ENCODE measurements at regions not wholly inside any gene's neighbourhood (a gene's known extent, or its start where the extent isn't known, plus 50 kb on each side); places are given as distances from the start of the nearest gene placed in this dataset.

DNA sequence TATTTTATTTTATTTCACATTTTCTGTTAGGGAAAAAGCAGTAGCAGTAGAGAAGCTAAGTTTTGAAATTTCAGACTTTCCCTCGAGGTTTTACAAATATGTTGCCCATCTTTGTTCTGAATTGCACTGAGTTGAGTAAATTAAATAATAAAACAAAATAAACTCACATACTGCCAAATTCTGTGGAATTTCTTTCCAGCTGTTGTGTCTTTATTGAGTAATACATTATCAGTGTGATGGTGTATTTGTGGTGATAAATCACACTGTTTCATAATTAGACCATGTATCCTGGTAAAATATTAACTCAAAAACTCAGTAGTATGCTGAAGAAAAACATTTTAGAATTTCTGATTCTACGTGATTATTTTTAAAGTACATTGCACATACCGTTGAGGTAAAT is 592.1 kb downstream of the SI start:
- intact Hi-C loops (cut with micrococcal nuclease): no loop called here
- CTCF ChIA-PET (ENCODE audit: partially characterized antibody): no interaction called here
- H3K9me3 ChIP-seq (ENCODE audit: control insufficient read depth in 1 of 2, low read length in 2 of 2): no peaks in the 10 kb centered on the region
- H3K36me3 ChIP-seq (ENCODE audit: insufficient read depth, low read length): no peaks in the 10 kb centered on the region
- no peaks in the 10 kb centered on the region for H3K27me3 ChIP-seq (ENCODE audit: insufficient read depth, low read length)
- peaks cover 0 to 11% (median 4%) of the 10 kb centered on the region in 8 donors for H3K9me3 Mint-ChIP-seq
- no peaks in the 10 kb centered on the region for H3K27me3 Mint-ChIP-seq
- no peaks in the 10 kb centered on the region for H3K36me3 Mint-ChIP-seq
- H3K4me1 Mint-ChIP-seq: no peaks in the 10 kb centered on the region
- no peaks in the 10 kb centered on the region for H3K4me1 ChIP-seq (ENCODE audit: insufficient read depth, low read length)
- no peak overlapping the region for H3K4me3 Mint-ChIP-seq
- no peak for DNase-seq
- no peak overlapping the region for H3K4me3 ChIP-seq (ENCODE audit: low read length in 2 of 2)
- no peak overlapping the region for H3K27ac ChIP-seq (ENCODE audit: low read depth, low read length)
- POLR2A ChIA-PET (ENCODE audit: partially characterized antibody): no interaction called here
- H3K27ac Mint-ChIP-seq: no peak overlapping the region

DNA sequence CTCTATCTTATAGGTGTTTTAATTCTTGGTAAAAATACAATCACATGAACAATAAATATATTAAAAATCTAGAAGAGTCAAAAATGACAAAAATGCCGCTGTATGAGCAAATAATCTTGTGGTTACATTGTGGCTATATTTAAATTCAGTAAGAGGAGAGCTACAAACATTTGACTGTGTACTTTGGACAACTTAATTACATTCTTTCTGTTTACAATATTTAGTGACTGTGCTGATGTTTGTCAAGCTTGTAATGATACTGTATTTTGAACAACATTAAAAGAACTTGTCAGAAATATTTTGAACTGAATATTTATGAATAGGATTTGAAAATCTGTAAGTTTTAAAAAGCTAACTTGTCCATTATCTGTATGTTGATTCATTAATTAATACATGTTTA is 598.3 kb downstream of the SI start:
- no peak overlapping the region for H3K4me3 ChIP-seq (ENCODE audit: low read length in 2 of 2)
- H3K27ac ChIP-seq (ENCODE audit: low read depth, low read length): no peak overlapping the region
- ChIA-PET POLR2A (ENCODE audit: partially characterized antibody) (no interaction called here), CTCF (ENCODE audit: partially characterized antibody) (no interaction called here)
- intact Hi-C loops (cut with micrococcal nuclease): no loop called here
- no peaks in the 10 kb centered on the region for H3K27me3 Mint-ChIP-seq
- no peaks in the 10 kb centered on the region for H3K36me3 Mint-ChIP-seq
- DNase-seq: no peak
- no peaks in the 10 kb centered on the region for H3K27me3 ChIP-seq (ENCODE audit: insufficient read depth, low read length)
- no peaks in the 10 kb centered on the region for H3K4me1 ChIP-seq (ENCODE audit: insufficient read depth, low read length)
- peaks cover 0 to 4% of the 10 kb centered on the region in 2 donors for H3K9me3 ChIP-seq (ENCODE audit: control insufficient read depth in 1 of 2, low read length in 2 of 2)
- no peaks in the 10 kb centered on the region for H3K4me1 Mint-ChIP-seq
- peaks cover 0 to 15% (median 4%) of the 10 kb centered on the region in 8 donors for H3K9me3 Mint-ChIP-seq
- H3K4me3 Mint-ChIP-seq: no peak overlapping the region
- no peaks in the 10 kb centered on the region for H3K36me3 ChIP-seq (ENCODE audit: insufficient read depth, low read length)
- H3K27ac Mint-ChIP-seq: no peak overlapping the region

DNA sequence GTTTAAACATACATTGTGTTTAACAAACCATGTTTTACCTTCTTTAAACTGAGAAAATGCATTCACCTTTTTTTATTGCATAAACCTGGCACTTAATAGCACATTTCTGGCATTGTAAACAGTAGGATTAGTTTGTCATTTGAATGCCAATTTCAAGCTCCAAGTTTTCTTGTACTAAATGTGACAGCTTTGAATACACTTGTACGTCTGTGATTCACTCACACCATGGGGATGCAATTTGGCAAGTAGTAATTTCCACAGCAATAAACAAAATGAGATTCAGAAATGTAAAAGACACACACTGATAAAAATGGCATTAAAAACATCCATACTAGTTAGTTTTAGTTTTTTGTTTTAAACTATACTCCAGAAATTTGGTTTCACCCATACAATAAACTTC is 598.9 kb downstream of the SI start:
- no peaks in the 10 kb centered on the region for H3K27me3 Mint-ChIP-seq
- H3K4me3 ChIP-seq (ENCODE audit: low read length in 2 of 2): no peak overlapping the region
- no peaks in the 10 kb centered on the region for H3K4me1 ChIP-seq (ENCODE audit: insufficient read depth, low read length)
- no peak overlapping the region for H3K27ac ChIP-seq (ENCODE audit: low read depth, low read length)
- intact Hi-C loops (cut with micrococcal nuclease): no loop called here
- H3K4me1 Mint-ChIP-seq: no peaks in the 10 kb centered on the region
- ChIA-PET POLR2A (ENCODE audit: partially characterized antibody) (no interaction called here), CTCF (ENCODE audit: partially characterized antibody) (no interaction called here)
- no peaks in the 10 kb centered on the region for H3K27me3 ChIP-seq (ENCODE audit: insufficient read depth, low read length)
- DNase-seq: no peak
- H3K4me3 Mint-ChIP-seq: no peak overlapping the region
- H3K27ac Mint-ChIP-seq: no peak overlapping the region
- H3K9me3 Mint-ChIP-seq: peaks cover 0 to 15% (median 4%) of the 10 kb centered on the region in 8 donors
- no peaks in the 10 kb centered on the region for H3K36me3 ChIP-seq (ENCODE audit: insufficient read depth, low read length)
- H3K36me3 Mint-ChIP-seq: no peaks in the 10 kb centered on the region
- peaks cover 0 to 4% of the 10 kb centered on the region in 2 donors for H3K9me3 ChIP-seq (ENCODE audit: control insufficient read depth in 1 of 2, low read length in 2 of 2)

DNA sequence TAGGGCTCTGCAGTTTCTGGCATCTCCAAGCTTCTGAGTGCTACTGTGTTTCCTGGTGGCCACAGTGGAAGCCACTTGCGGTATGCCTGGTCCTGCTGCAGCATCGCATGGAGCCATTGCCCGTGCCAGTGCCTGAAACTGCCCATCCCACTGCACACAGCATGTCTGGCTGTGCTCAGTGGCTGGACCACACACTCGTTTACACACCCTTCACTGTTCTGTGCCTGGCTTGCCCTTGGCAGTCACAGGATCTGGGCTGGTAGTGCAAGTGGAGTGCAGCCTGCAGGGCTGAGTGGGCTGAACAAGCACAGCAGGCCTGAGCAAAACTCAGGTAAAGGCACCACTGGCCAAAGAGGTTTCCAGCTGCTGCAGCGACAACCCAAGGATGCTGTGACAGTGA is 600.0 kb downstream of the SI start:
- no peak overlapping the region for H3K4me3 Mint-ChIP-seq
- intact Hi-C loops (cut with micrococcal nuclease): no loop called here
- no peak overlapping the region for H3K27ac ChIP-seq (ENCODE audit: low read depth, low read length)

DNA sequence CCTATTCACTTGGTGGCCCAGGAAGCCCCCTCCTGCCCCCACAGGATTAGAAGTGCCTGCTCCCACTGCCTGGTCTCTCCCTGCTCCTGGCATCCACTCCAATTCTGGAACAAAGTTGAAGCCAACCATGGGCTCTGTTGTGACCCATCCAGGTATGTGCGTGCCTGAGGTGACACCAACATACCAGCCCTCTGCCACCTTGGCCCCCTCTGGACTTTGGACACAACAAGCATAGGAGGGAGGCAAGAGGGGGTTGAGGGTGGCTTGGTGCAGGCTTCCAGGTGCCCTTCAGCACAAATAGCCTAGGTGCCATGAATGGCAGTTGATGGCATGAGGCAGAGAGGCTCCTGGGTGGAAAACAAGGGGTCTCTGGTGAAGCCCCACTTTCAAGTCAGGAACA is 600.9 kb downstream of the SI start:
- DNase-seq: peak in 1 of 5 donors; percentile 13
- H3K27me3 ChIP-seq (ENCODE audit: insufficient read depth, low read length): no peaks in the 10 kb centered on the region
- Mint-ChIP-seq H3K27me3 (no peaks in the 10 kb centered on the region), H3K4me1 (no peaks in the 10 kb centered on the region), H3K9me3 (peaks cover 0 to 9% (median 4%) of the 10 kb centered on the region in 8 donors), H3K36me3 (no peaks in the 10 kb centered on the region), H3K4me3 (no peak overlapping the region), H3K27ac (no peak overlapping the region)
- no peaks in the 10 kb centered on the region for H3K36me3 ChIP-seq (ENCODE audit: insufficient read depth, low read length)
- peaks cover 0 to 4% of the 10 kb centered on the region in 2 donors for H3K9me3 ChIP-seq (ENCODE audit: control insufficient read depth in 1 of 2, low read length in 2 of 2)
- no peaks in the 10 kb centered on the region for H3K4me1 ChIP-seq (ENCODE audit: insufficient read depth, low read length)
- ChIA-PET CTCF (ENCODE audit: partially characterized antibody) (no interaction called here), POLR2A (ENCODE audit: partially characterized antibody) (no interaction called here)
- no peak overlapping the region for H3K4me3 ChIP-seq (ENCODE audit: low read length in 2 of 2)
- H3K27ac ChIP-seq (ENCODE audit: low read depth, low read length): no peak overlapping the region
- intact Hi-C loops (cut with micrococcal nuclease): no loop called here

More for the DNA sequence above, 600.0 kb downstream of the SI start:
- Histone ChIP-seq H3K27me3 (ENCODE audit: insufficient read depth, low read length) (no peaks in the 10 kb centered on the region), H3K4me3 (ENCODE audit: low read length in 2 of 2) (no peak overlapping the region), H3K4me1 (ENCODE audit: insufficient read depth, low read length) (no peaks in the 10 kb centered on the region), H3K9me3 (ENCODE audit: control insufficient read depth in 1 of 2, low read length in 2 of 2) (peaks cover 0 to 4% of the 10 kb centered on the region in 2 donors), H3K36me3 (ENCODE audit: insufficient read depth, low read length) (no peaks in the 10 kb centered on the region)
- Mint-ChIP-seq H3K4me1 (no peaks in the 10 kb centered on the region), H3K27ac (no peak overlapping the region), H3K36me3 (no peaks in the 10 kb centered on the region), H3K27me3 (no peaks in the 10 kb centered on the region), H3K9me3 (peaks cover 0 to 10% (median 4%) of the 10 kb centered on the region in 8 donors)
- no peak for DNase-seq
- POLR2A ChIA-PET (ENCODE audit: partially characterized antibody): no interaction called here
- CTCF ChIA-PET (ENCODE audit: partially characterized antibody): no interaction called here

DNA sequence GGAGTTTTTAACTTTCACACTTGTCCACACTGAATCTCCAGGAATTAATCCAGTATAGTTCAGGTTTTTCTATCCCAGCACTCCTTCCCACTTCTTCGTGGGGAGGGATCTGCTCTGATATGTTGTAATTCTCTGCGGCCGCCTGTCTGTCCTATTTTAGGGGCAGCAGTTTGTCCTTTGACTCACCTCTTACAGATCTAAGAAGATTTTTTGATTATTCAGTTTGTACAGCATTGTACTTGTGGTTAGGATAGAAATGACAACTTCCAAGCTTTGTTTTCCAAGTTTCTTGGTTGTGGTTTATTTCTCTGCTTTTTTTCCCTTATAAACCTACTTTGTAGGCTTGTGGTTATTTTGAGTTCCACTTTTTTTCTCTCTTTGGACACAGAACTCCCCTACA is 601.7 kb downstream of the SI start:
- Mint-ChIP-seq H3K9me3 (peaks cover 0 to 7% (median 3%) of the 10 kb centered on the region in 8 donors), H3K4me3 (no peak overlapping the region), H3K4me1 (no peaks in the 10 kb centered on the region), H3K27ac (no peak overlapping the region), H3K36me3 (no peaks in the 10 kb centered on the region), H3K27me3 (no peaks in the 10 kb centered on the region)
- Histone ChIP-seq H3K27ac (ENCODE audit: low read depth, low read length) (no peak overlapping the region), H3K4me1 (ENCODE audit: insufficient read depth, low read length) (no peaks in the 10 kb centered on the region), H3K36me3 (ENCODE audit: insufficient read depth, low read length) (no peaks in the 10 kb centered on the region), H3K9me3 (ENCODE audit: control insufficient read depth in 1 of 2, low read length in 2 of 2) (peaks cover 0 to 4% of the 10 kb centered on the region in 2 donors), H3K4me3 (ENCODE audit: low read length in 2 of 2) (no peak overlapping the region), H3K27me3 (ENCODE audit: insufficient read depth, low read length) (no peaks in the 10 kb centered on the region)
- ChIA-PET CTCF (ENCODE audit: partially characterized antibody) (no interaction called here), POLR2A (ENCODE audit: partially characterized antibody) (no interaction called here)
- no peak for DNase-seq
- intact Hi-C loops (cut with micrococcal nuclease): no loop called here

DNA sequence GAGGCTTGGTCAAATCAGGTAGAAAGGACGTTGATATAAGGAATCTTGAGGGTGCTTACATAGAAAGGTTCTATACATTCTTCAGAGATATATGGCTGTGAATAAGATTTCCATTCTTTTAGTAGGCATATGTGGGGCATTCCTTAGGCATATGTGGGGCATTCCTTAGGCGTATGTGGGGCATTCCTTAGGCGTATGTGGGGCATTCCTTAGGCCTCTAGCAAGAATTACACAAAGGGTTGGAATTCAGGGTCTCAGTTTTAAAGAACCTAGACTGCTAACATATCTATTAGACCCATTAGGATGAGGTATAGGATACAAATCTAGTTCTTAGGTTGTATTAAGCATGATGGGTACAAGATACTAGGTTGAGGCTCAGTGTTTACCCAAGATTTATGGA is 607.8 kb downstream of the SI start:
- H3K9me3 ChIP-seq (ENCODE audit: control insufficient read depth in 1 of 2, low read length in 2 of 2): no peaks in the 10 kb centered on the region
- H3K4me3 Mint-ChIP-seq: no peak overlapping the region
- H3K27ac ChIP-seq (ENCODE audit: low read depth, low read length): no peak overlapping the region
- H3K27me3 ChIP-seq (ENCODE audit: insufficient read depth, low read length): no peaks in the 10 kb centered on the region
- intact Hi-C loops (cut with micrococcal nuclease): no loop called here
- no peak overlapping the region for H3K4me3 ChIP-seq (ENCODE audit: low read length in 2 of 2)
- DNase-seq: no peak
- H3K9me3 Mint-ChIP-seq: peaks cover 0 to 26% (median 4%) of the 10 kb centered on the region in 8 donors
- no peaks in the 10 kb centered on the region for H3K36me3 ChIP-seq (ENCODE audit: insufficient read depth, low read length)
- no peaks in the 10 kb centered on the region for H3K4me1 Mint-ChIP-seq
- no peaks in the 10 kb centered on the region for H3K27me3 Mint-ChIP-seq
- H3K36me3 Mint-ChIP-seq: no peaks in the 10 kb centered on the region
- H3K4me1 ChIP-seq (ENCODE audit: insufficient read depth, low read length): no peaks in the 10 kb centered on the region
- ChIA-PET POLR2A (ENCODE audit: partially characterized antibody) (no interaction called here), CTCF (ENCODE audit: partially characterized antibody) (no interaction called here)
- H3K27ac Mint-ChIP-seq: no peak overlapping the region

DNA sequence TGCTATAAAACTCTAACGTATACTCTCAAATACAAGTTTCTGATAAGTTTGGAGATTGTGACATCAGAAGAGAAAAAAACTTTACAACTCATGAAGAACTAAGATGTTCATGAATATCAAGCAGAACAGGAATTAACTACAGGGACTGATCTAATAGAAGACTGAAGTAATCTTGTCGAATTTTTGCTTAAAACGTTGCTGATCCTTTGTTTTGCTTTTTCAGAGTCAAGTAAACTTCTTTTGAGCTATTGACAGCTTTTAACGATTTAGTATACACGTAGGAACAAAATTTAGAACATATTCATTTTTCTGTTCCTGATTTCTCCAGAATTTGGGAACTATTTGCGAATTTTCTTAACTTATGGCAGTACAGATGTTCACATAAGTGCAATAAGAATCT is 610.2 kb downstream of the SI start:
- no peaks in the 10 kb centered on the region for H3K27me3 Mint-ChIP-seq
- no peaks in the 10 kb centered on the region for H3K4me1 ChIP-seq (ENCODE audit: insufficient read depth, low read length)
- CTCF ChIA-PET (ENCODE audit: partially characterized antibody): no interaction called here
- POLR2A ChIA-PET (ENCODE audit: partially characterized antibody): no interaction called here
- H3K4me1 Mint-ChIP-seq: no peaks in the 10 kb centered on the region
- no peak for DNase-seq
- intact Hi-C loops (cut with micrococcal nuclease): no loop called here
- H3K27ac Mint-ChIP-seq: no peak overlapping the region
- no peaks in the 10 kb centered on the region for H3K9me3 ChIP-seq (ENCODE audit: control insufficient read depth in 1 of 2, low read length in 2 of 2)
- H3K4me3 ChIP-seq (ENCODE audit: low read length in 2 of 2): no peak overlapping the region
- no peak overlapping the region for H3K4me3 Mint-ChIP-seq
- H3K27me3 ChIP-seq (ENCODE audit: insufficient read depth, low read length): no peaks in the 10 kb centered on the region
- peaks cover 0 to 26% (median 6%) of the 10 kb centered on the region in 8 donors for H3K9me3 Mint-ChIP-seq
- no peaks in the 10 kb centered on the region for H3K36me3 ChIP-seq (ENCODE audit: insufficient read depth, low read length)
- no peaks in the 10 kb centered on the region for H3K36me3 Mint-ChIP-seq
- no peak overlapping the region for H3K27ac ChIP-seq (ENCODE audit: low read depth, low read length)

Data from CD4-positive, alpha-beta memory T cell (primary cell).